ENCODE measurements at regions not wholly inside any gene's neighbourhood (a gene's known extent, or its start where the extent isn't known, plus 50 kb on each side); places are given as distances from the start of the nearest gene placed in this dataset.

DNA sequence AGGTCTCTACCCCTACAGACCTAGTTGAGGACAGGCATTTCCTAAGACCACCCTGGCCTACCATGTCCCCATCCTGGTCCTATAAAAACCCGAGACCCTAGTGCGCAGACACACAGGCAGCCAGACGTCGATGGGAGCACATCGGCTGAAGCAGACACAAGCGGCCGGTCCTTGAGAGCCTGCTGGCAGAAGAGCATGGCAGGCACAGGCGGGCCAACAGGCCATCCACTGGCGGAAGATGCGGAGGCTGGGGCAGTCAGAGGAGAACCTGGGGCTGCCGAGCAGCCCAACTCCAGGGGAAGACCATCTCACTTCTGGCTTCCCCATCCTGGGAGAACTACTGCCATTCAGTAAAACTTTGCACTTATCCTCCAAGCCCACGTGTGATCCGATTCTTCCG lies 396.8 kb downstream of the AEBP2 start:
- DNase-seq, result no peak

- DNase-seq, result no peak
Observed at GRCh38 chr12:19836456-19836855, 397.2 kb downstream of the AEBP2 start.

- DNase-seq, result no peak
Observed at GRCh38 chr12:19837543-19837942, 398.3 kb downstream of the AEBP2 start.

GRCh38 chr12:19841451-19841850 lies 402.2 kb downstream of the AEBP2 start:
- DNase-seq, result no peak

DNA sequence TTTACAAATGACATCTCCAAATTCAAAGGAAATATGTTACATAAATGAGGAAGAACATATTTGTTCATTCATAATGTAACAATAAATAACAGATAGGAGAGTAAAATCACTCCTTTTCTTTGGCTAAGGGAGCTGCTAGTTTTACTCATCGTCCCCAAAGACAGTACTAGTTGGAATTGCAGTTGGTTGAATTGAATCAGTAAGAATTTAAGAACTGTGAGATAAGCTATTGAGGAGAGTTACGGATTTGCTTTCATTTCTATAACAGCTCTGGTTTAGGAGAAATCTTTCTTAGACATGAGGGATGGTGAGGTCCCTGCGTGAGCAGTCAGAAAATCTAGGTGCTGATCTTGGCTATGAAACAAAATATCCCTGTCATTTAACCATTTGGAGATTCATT lies 402.8 kb downstream of the AEBP2 start:
- no peak for DNase-seq

DNA sequence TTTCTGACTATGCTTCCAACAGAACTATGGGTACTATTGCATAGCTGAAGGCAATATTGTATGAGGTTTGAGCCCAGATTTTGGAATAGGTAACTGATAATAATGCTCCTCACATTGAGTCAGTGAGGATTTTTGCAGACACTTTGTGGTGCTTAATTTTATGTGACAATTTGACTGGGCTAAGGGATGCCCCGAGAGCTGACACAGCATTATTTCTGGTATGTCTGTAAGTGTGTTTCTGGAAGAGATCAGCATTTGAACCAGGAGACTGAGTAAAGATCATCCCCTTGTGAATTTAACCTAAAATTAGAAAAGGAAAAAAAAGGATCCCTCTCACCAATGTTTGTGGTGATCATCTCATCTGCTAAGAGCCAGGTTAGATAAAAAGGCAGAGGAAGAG lies 404.9 kb downstream of the AEBP2 start:
- no peak for DNase-seq

DNA sequence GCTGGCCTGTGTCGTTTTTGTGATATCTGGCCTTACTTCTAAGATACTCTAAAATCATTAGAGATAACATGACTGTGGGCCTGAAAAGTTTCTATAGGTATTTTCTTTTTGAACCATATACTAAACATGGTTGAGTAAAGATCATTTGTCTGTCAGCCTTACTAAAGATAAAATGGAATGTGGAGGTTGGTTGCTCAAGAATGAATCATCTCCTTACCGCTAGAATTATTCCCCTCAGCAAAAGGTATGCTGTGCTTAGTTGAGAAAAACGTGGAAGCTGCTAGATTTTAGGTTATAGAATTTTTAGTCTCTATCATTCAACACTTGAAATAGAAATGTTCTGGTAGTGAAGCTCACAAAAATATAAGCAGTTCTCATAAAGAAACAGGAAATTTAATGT lies 407.3 kb downstream of the AEBP2 start:
- DNase-seq, result no peak

DNA sequence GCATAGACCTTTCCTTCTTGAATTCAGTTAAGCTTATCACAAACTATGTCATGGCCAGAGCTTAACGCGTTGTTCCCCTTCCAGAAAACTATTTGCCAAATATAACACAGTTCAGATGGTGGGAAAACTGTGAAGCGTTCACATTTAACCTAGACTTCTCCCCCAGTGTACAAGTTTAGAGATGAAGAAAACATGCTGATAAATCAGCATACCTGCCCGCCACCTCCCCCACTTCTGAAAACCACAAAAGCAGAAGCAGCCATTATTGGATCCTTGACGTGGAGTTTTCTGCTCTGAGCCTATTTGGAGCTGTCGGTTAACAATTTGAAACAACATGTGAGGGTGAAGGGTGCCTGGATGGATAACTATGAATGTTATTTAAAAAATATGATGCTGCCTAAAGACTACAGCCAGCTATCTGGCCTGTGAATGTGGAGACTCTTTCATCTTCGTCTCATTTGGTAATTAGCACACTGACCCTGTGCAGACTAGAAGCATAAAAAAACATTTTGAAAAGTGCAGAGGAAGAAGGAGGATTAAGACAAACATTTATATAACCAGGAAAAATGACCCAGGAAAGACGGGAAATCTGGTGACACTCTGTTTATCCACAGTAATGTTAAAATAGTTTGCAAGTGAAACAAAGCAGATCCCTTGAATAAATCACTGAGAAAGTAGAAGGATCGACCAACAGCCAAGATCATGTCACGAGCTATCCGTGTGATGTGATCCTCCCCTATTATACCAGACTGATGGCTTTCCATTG lies 408.2 kb downstream of the AEBP2 start:
- DNase-seq, result no peak

DNA sequence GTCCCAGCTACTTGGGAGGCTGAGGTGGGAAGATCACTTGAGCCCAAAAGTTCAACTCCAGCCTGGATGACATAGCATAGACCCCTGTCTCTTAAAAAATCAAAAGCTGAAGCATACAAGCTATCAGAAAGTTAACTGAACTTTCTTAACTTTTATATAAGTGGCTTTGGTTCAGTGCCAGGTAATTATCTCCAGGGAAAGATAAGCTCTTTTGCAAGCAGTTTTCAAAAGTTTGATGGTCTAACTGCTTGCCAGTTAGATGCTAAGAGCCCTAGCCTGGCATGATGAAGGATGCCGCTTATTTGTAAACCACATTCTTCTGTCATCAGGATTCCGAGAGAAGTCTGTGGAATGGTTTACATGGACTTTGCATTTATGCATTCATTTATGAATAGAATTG lies 409.1 kb downstream of the AEBP2 start:
- DNase-seq, result no peak

GRCh38 chr12:19849208-19849607 lies 409.9 kb downstream of the AEBP2 start:
- DNase-seq, result no peak

- DNase-seq, result no peak
Observed at GRCh38 chr12:19850346-19851065, 411.2 kb downstream of the AEBP2 start.

DNA sequence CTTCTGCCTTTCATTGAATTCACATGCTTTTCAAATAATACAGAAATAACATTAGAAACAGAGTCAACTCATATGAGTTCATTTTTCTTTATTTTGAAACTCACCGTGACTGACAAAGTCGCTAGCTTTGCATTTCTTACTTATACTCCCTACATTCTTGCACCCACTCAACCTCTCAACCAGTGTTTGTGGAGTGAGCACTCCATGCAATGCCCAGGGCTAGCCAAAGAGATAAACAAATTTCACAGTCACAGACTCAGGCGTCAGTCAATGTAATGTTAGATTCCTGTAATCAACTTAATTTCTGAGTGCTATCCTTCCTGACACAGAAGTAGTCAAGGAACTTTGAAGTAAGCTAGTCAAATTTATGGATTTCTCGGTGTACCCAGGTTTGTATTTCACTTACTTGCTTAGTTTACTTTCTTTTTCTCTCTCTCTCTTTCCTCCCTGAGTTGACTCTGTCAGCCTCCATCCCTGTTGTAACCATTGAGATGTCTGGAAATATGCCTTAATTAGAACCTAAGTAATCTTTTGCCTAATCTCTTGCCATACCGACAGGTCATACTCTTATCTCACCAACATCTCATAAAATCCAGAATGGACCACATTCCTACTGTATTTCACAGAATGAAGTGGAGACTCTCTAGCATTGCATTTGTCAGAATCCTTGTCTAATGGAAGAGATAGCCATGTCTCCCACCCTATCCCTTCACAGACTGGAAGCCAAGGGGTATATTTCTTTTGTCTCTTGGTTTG lies 413.0 kb downstream of the AEBP2 start:
- no peak for DNase-seq

- no peak for DNase-seq
Observed at GRCh38 chr12:19855851-19856250, 416.6 kb downstream of the AEBP2 start.

- no peak for DNase-seq
Observed at GRCh38 chr12:19856389-19856788, 417.1 kb downstream of the AEBP2 start.

DNA sequence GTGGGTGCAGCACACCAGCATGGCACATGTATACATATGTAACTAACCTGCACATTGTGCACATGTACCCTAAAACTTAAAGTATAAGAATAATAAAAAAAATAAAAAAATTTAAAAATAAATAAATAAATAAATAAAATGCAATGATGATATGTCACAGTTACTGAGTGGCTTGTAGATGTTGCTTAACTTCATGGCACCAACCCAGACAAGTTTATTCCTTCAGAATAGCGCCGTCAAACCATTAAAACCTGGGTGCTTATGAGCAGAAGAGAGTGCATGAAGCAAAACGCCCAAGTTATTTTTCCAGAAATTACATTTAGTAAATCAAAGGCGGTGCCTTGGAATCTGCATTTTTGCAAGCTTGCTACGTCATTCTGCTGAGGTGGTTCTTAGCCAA lies 417.9 kb downstream of the AEBP2 start:
- DNase-seq, result no peak

DNA sequence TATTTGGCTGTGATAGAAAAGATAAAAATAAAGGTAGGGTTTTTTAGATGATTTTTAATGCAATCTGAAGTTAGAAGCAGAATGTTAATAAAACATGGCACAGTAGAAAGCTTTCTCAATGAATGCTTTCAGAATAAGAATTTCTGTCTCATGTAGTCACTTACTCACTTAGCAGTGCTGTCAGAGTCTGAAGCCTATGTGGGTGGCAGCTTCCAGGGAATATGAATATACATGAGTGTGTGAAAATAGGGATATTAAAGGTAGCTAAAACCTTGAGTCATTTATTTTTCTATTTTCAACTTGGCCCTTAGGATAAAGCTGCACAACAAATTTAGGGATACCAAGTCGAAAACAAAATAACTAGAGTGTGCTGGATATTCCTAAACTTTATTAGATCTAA lies 427.9 kb downstream of the AEBP2 start:
- no peak for DNase-seq

GRCh38 chr12:19867970-19868369 lies 428.7 kb downstream of the AEBP2 start:
- DNase-seq, result no peak

GRCh38 chr12:19869413-19869812 lies 430.1 kb downstream of the AEBP2 start:
- no peak for DNase-seq

GRCh38 chr12:19872621-19873540 lies 433.6 kb downstream of the AEBP2 start:
- DNase-seq, result no peak

DNA sequence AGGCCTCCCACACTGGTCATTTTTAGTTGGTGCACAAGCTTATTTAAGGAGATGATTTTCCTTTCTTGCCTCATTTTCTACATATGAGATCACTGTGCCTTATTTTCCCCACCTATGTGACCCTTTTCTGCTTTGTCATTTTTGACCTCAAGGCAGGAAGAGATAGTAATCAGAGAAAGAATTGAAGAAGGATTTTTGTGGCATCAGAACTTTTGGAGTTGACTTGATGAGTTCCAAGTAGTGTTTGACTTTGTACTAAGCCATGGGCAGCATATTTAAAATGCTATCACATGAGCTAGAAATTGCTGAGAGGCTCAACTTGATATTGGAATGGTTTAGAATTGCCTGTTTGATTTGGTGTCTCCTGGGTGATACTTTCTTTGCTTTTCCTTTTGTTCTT lies 440.8 kb downstream of the AEBP2 start:
- no peak for DNase-seq

DNA sequence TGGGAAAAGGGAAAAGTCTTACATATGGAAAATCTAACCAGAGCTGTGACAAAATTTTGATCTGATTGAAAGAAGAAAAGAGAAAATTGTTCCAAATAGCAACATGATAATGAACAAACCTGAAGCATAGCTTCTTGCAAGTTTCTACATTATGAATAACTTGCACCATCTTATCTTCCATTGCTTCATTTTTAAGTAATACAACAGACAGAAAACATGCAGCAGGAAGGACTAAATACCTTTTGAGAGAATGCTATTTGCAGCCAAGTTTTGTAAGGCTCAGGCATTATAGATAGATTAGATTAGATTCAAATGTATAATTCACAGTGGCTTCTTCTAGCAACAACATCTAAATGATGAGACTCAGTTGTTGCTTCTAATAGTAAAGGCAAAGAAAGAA lies 441.4 kb downstream of the AEBP2 start:
- no peak for DNase-seq

- no peak for DNase-seq
Observed at GRCh38 chr12:19882346-19882745, 443.1 kb downstream of the AEBP2 start.

- no peak for DNase-seq
Observed at GRCh38 chr12:19884021-19884492, 444.8 kb downstream of the AEBP2 start.
